GM12891 (cell line): ENCODE measurements at regions not wholly inside any gene's neighbourhood (a gene's known extent, or its start where the extent isn't known, plus 50 kb on each side); places are given as distances from the start of the nearest gene placed in this dataset.
"Not testable (repeated sequence)": the region's sequence is repeated elsewhere in the genome, so short reads cannot be mapped to it uniquely, and the experiment has no call there.

Experiments
- DNase-seq: peaks from one replicate; pipeline ENCODE4 v3.0.0; 2011; ENCODE audit warnings: low spot score; ENCODE audit not compliant: insufficient read length
- FAIRE-seq: peaks from 2 replicates; lab custom pipeline; 2011; peaks lifted over from hg19 to GRCh38; lab: Jason Lieb, UNC
- PAX5 ChIP-seq: IDR thresholded peaks from 2 replicates; pipeline ENCODE4 v1.6.1; 2011; ENCODE audit warnings: low read length, moderate library complexity, mild to moderate bottlenecking; ENCODE audit not compliant: insufficient read depth, severe bottlenecking
- POLR2A ChIP-seq: IDR thresholded peaks from 2 replicates; pipeline ENCODE4 v1.6.1; 2011; ENCODE audit warnings: low read depth, low read length, control low read depth
- POLR2AphosphoS5 ChIP-seq: IDR thresholded peaks from 2 replicates; pipeline ENCODE4 v1.6.1; 2011; ENCODE audit warnings: low read depth, low read length, control low read depth
- POU2F2 ChIP-seq: IDR thresholded peaks from 2 replicates; pipeline ENCODE4 v1.6.1; 2011; ENCODE audit warnings: low read depth, mild to moderate bottlenecking, control low read depth, low read length, moderate library complexity
- SPI1 ChIP-seq: IDR thresholded peaks from 2 replicates; pipeline ENCODE4 v1.6.1; 2011; ENCODE audit warnings: low read depth, low read length, control low read depth
- TAF1 ChIP-seq: IDR thresholded peaks from 2 replicates; pipeline ENCODE4 v1.6.1; 2011; ENCODE audit warnings: low read depth, low read length, control low read depth

GRCh38 chr10:125605167-125605566 lies 77.8 kb downstream of the TEX36 start:
- TF ChIP-seq POLR2AphosphoS5 (no peak), PAX5 (no peak), SPI1 (no peak), POLR2A (no peak), POU2F2 (no peak), TAF1 (no peak)
- DNase-seq (no peak), FAIRE-seq (no peak)

- DNase-seq (no peak), FAIRE-seq (no peak)
- TF ChIP-seq POU2F2 (no peak), TAF1 (no peak), POLR2AphosphoS5 (no peak), POLR2A (no peak), PAX5 (no peak)
Measured at GRCh38 chr10:125602825-125603224, 80.1 kb downstream of the TEX36 start.

- FAIRE-seq: no peak
- TF ChIP-seq TAF1: no peak
- no peak for TF ChIP-seq SPI1
- no peak for TF ChIP-seq POU2F2
- no peak for TF ChIP-seq POLR2A
- TF ChIP-seq PAX5: no peak
- no peak for TF ChIP-seq POLR2AphosphoS5
- no peak for DNase-seq
Measured at GRCh38 chr10:125599194-125599593, 83.8 kb downstream of the TEX36 start.

GRCh38 chr10:125595911-125596310 lies 87.1 kb downstream of the TEX36 start:
- FAIRE-seq: no peak
- no peak for TF ChIP-seq POLR2AphosphoS5
- no peak for TF ChIP-seq POU2F2
- TF ChIP-seq SPI1: no peak
- no peak for TF ChIP-seq TAF1
- TF ChIP-seq PAX5: no peak
- TF ChIP-seq POLR2A: no peak
- no peak for DNase-seq

- no peak for TF ChIP-seq POLR2AphosphoS5
- no peak for TF ChIP-seq PAX5
- no peak for TF ChIP-seq POU2F2
- TF ChIP-seq TAF1: no peak
- TF ChIP-seq POLR2A: no peak
- TF ChIP-seq SPI1: no peak
- no peak for DNase-seq
- no peak for FAIRE-seq
Measured at GRCh38 chr10:125593644-125594043, 89.3 kb downstream of the TEX36 start.

- FAIRE-seq (no peak), DNase-seq (no peak)
- TF ChIP-seq POLR2AphosphoS5: no peak
- TF ChIP-seq SPI1: no peak
- TF ChIP-seq POLR2A: no peak
- no peak for TF ChIP-seq POU2F2
- no peak for TF ChIP-seq TAF1
- no peak for TF ChIP-seq PAX5
Measured at GRCh38 chr10:125592897-125593296, 90.1 kb downstream of the TEX36 start.

GRCh38 chr10:125591886-125592285 lies 91.1 kb downstream of the TEX36 start:
- DNase-seq: no peak
- FAIRE-seq: no peak
- no peak for TF ChIP-seq POLR2A
- TF ChIP-seq POLR2AphosphoS5: no peak
- TF ChIP-seq SPI1: no peak
- no peak for TF ChIP-seq POU2F2
- TF ChIP-seq TAF1: no peak
- TF ChIP-seq PAX5: no peak

GRCh38 chr10:125588738-125589137 lies 94.2 kb downstream of the TEX36 start:
- not testable (repeated sequence) for DNase-seq, FAIRE-seq

GRCh38 chr10:125584954-125585353 lies 98.0 kb downstream of the TEX36 start:
- TF ChIP-seq PAX5: no peak
- no peak for TF ChIP-seq POU2F2
- no peak for TF ChIP-seq POLR2A
- TF ChIP-seq SPI1: no peak
- no peak for TF ChIP-seq POLR2AphosphoS5
- TF ChIP-seq TAF1: no peak
- FAIRE-seq: no peak
- no peak for DNase-seq

- no peak for TF ChIP-seq POLR2A
- no peak for TF ChIP-seq TAF1
- no peak for TF ChIP-seq SPI1
- TF ChIP-seq POLR2AphosphoS5: no peak
- TF ChIP-seq POU2F2: no peak
- TF ChIP-seq PAX5: no peak
- no peak for FAIRE-seq
Measured at GRCh38 chr10:125578658-125579315, 104.2 kb downstream of the TEX36 start.

GRCh38 chr10:125575843-125576242 lies 107.1 kb downstream of the TEX36 start:
- FAIRE-seq (no peak), DNase-seq (no peak)
- TF ChIP-seq POU2F2: no peak
- no peak for TF ChIP-seq TAF1
- no peak for TF ChIP-seq POLR2AphosphoS5
- no peak for TF ChIP-seq POLR2A
- no peak for TF ChIP-seq SPI1
- TF ChIP-seq PAX5: no peak

More at GRCh38 chr10:125578658-125579315, 104.2 kb downstream of the TEX36 start:
- DNase-seq: no peak
